Small intestine (tissue), 7 donors: ENCODE measurements at regions not wholly inside any gene's neighbourhood (a gene's known extent, or its start where the extent isn't known, plus 50 kb on each side); places are given as distances from the start of the nearest gene placed in this dataset.
"Not testable (repeated sequence)": the region's sequence is repeated elsewhere in the genome, so short reads cannot be mapped to it uniquely, and the experiment has no call there.

Experiments
- DNase-seq, 2 donors: peaks; one replicate each; pipeline versions ENCODE4 v3.0.0 to v3.0.0-alpha.2; 2013
- FAIRE-seq: peaks from 2 replicates; lab custom pipeline; 2012; peaks lifted over from hg19 to GRCh38; lab: Jason Lieb, UNC
- H3K27ac ChIP-seq, 3 donors: one replicate each; pipeline ENCODE4 v1.5.1; 2013; ENCODE audit warnings: low read length in 2 of 3, mild to moderate bottlenecking in 2 of 3, control low read depth in 1 of 3, inconsistent platforms in 1 of 3, low read depth in 1 of 3, moderate library complexity in 1 of 3
- H3K27me3 ChIP-seq, 3 donors: one replicate each; pipeline ENCODE4 v1.6.1; 2013; ENCODE audit warnings: low read length in 3 of 3, inconsistent platforms in 1 of 3; ENCODE audit not compliant: control insufficient read depth in 3 of 3, insufficient read depth in 3 of 3
- H3K36me3 ChIP-seq, 3 donors: one replicate each; pipeline ENCODE4 v1.6.1; 2013; ENCODE audit warnings: low read length in 3 of 3, inconsistent platforms in 1 of 3, low read depth in 1 of 3, mild to moderate bottlenecking in 1 of 3, moderate library complexity in 1 of 3; ENCODE audit not compliant: control insufficient read depth in 3 of 3, insufficient read depth in 2 of 3
- H3K4me1 ChIP-seq, 3 donors: one replicate each; pipeline ENCODE4 v1.6.1; 2013; ENCODE audit warnings: low read length in 2 of 3, inconsistent platforms in 1 of 3, low read depth in 1 of 3, mild to moderate bottlenecking in 1 of 3, moderate library complexity in 1 of 3; ENCODE audit not compliant: control insufficient read depth in 3 of 3, insufficient read depth in 2 of 3
- H3K4me3 ChIP-seq, 3 donors: one replicate each; pipeline ENCODE4 v1.5.1; 2013; ENCODE audit warnings: low read length in 3 of 3, control low read depth in 1 of 3, inconsistent platforms in 1 of 3, low read depth in 1 of 3, mild to moderate bottlenecking in 1 of 3, moderate library complexity in 1 of 3
- H3K9me3 ChIP-seq, 2 donors: one replicate each; pipeline ENCODE4 v1.6.1; 2013; ENCODE audit warnings: low read depth in 1 of 2, low read length in 1 of 2; ENCODE audit not compliant: control insufficient read depth in 2 of 2, insufficient read depth in 1 of 2
- WGBS, 3 donors: extraction: QIAGEN DNeasy Blood & Tissue Kit; methylation state at CpG; one replicate each; pipeline ENCODE4 v1.1.7; 2013; 5-methylcytosine and 5-hydroxymethylcytosine counted together
- donor health status: healthy with polysubstance abuse.
- donor health status: control.
- donor health status: control.
- donor health status: Bipolar disorder and iron deficiency.
- donor health status: healthy.

GRCh38 chr20:10109641-10110040, 74.9 kb downstream of the ANKEF1 start:
- Histone ChIP-seq H3K4me3 (no peak overlapping the region), H3K4me1 (peaks cover 0 to 11% (median 0%) of the 10 kb centered on the region in 3 donors), H3K36me3 (no peaks in the 10 kb centered on the region), H3K27ac (no peak overlapping the region), H3K9me3 (no peaks in the 10 kb centered on the region), H3K27me3 (no peaks in the 10 kb centered on the region)
- WGBS, 3 donors: 71 to 78% (median 72%) methylated on average over 2 of the region's 2 CpGs
- no peak for FAIRE-seq
- no peak for DNase-seq

- Histone ChIP-seq H3K4me3 (no peak overlapping the region), H3K4me1 (peaks cover 0 to 11% (median 0%) of the 10 kb centered on the region in 3 donors), H3K36me3 (no peaks in the 10 kb centered on the region), H3K9me3 (no peaks in the 10 kb centered on the region), H3K27ac (no peak overlapping the region), H3K27me3 (no peaks in the 10 kb centered on the region)
- DNase-seq (no peak), FAIRE-seq (no peak)
- WGBS, 3 donors: 81 to 100% (median 84%) methylated on average over 1 of the region's 1 CpG
These were observed 75.4 kb downstream of the ANKEF1 start for GRCh38 chr20:10110151-10110550.

GRCh38 chr20:10111139-10111958, 76.6 kb downstream of the ANKEF1 start:
- no peak overlapping the region for H3K4me3 ChIP-seq
- H3K36me3 ChIP-seq: no peaks in the 10 kb centered on the region
- no peaks in the 10 kb centered on the region for H3K27me3 ChIP-seq
- FAIRE-seq: no peak
- DNase-seq: peak; percentile 77 to 83
- H3K4me1 ChIP-seq: peaks cover 0 to 11% (median 0%) of the 10 kb centered on the region in 3 donors
- 27 to 44% (median 32%) methylated on average over 5 of the region's 5 CpGs for WGBS, 3 donors
- H3K27ac ChIP-seq: peak overlapping the region in 1 of 3 donors; percentile 54
- no peaks in the 10 kb centered on the region for H3K9me3 ChIP-seq

GRCh38 chr20:10111959-10112250, 77.1 kb downstream of the ANKEF1 start:
- H3K27ac ChIP-seq: no peak overlapping the region
- H3K4me1 ChIP-seq: peaks cover 0 to 11% (median 0%) of the 10 kb centered on the region in 3 donors
- H3K36me3 ChIP-seq: no peaks in the 10 kb centered on the region
- no peak overlapping the region for H3K4me3 ChIP-seq
- no peaks in the 10 kb centered on the region for H3K27me3 ChIP-seq
- FAIRE-seq: no peak
- H3K9me3 ChIP-seq: no peaks in the 10 kb centered on the region
- no peak for DNase-seq

GRCh38 chr20:10113746-10114145, 79.0 kb downstream of the ANKEF1 start:
- Histone ChIP-seq H3K27me3 (no peaks in the 10 kb centered on the region), H3K4me3 (no peak overlapping the region), H3K4me1 (peaks cover 0 to 11% (median 0%) of the 10 kb centered on the region in 3 donors), H3K9me3 (no peaks in the 10 kb centered on the region), H3K36me3 (no peaks in the 10 kb centered on the region), H3K27ac (no peak overlapping the region)
- no peak for DNase-seq
- FAIRE-seq: no peak

- DNase-seq (no peak), FAIRE-seq (no peak)
- Histone ChIP-seq H3K27me3 (no peaks in the 10 kb centered on the region), H3K36me3 (no peaks in the 10 kb centered on the region), H3K27ac (no peak overlapping the region), H3K4me1 (peaks cover 0 to 11% (median 0%) of the 10 kb centered on the region in 3 donors), H3K4me3 (no peak overlapping the region), H3K9me3 (no peaks in the 10 kb centered on the region)
These were observed 79.8 kb downstream of the ANKEF1 start for GRCh38 chr20:10114598-10114997.

GRCh38 chr20:10115021-10115420, 80.2 kb downstream of the ANKEF1 start:
- DNase-seq: no peak
- H3K36me3 ChIP-seq: no peaks in the 10 kb centered on the region
- H3K4me1 ChIP-seq: peaks cover 0 to 11% (median 0%) of the 10 kb centered on the region in 3 donors
- no peak for FAIRE-seq
- WGBS, 3 donors: 45 to 76% (median 74%) methylated on average over 1 of the region's 1 CpG
- no peak overlapping the region for H3K27ac ChIP-seq
- H3K27me3 ChIP-seq: no peaks in the 10 kb centered on the region
- no peaks in the 10 kb centered on the region for H3K9me3 ChIP-seq
- H3K4me3 ChIP-seq: no peak overlapping the region

- no peak overlapping the region for H3K4me3 ChIP-seq
- H3K4me1 ChIP-seq: no peaks in the 10 kb centered on the region
- no peak for DNase-seq
- H3K36me3 ChIP-seq: no peaks in the 10 kb centered on the region
- no peak for FAIRE-seq
- H3K9me3 ChIP-seq: peaks cover 0 to 7% of the 10 kb centered on the region in 2 donors
- WGBS, 3 donors: 77 to 82% (median 78%) methylated on average over 3 of the region's 3 CpGs
- H3K27me3 ChIP-seq: no peaks in the 10 kb centered on the region
- H3K27ac ChIP-seq: no peak overlapping the region
These were observed 84.5 kb downstream of the ANKEF1 start for GRCh38 chr20:10119336-10119735.

GRCh38 chr20:10124883-10125282, 90.1 kb downstream of the ANKEF1 start:
- not testable (repeated sequence) for H3K36me3 ChIP-seq, H3K27me3 ChIP-seq, DNase-seq, H3K4me3 ChIP-seq, FAIRE-seq, H3K4me1 ChIP-seq, H3K27ac ChIP-seq
- 86 to 92% (median 90%) methylated on average over 3 of the region's 3 CpGs for WGBS, 3 donors
- peaks cover 0 to 11% of the 10 kb centered on the region in 2 donors for H3K9me3 ChIP-seq
